ENCODE measurements at regions not wholly inside any gene's neighbourhood (a gene's known extent, or its start where the extent isn't known, plus 50 kb on each side); places are given as distances from the start of the nearest gene placed in this dataset.

GRCh38 chr14:105857220-105857825 is 330.9 kb downstream of the TMEM121 start:
- TF ChIP-seq CEBPB (IDR thresholded peaks at IDR 0.05) (no peak), USF1 (IDR thresholded peaks at IDR 0.05) (no peak), TCF12 (IDR thresholded peaks at IDR 0.05; ENCODE audit: low read depth) (no peak)
